Mesendoderm (in vitro differentiated cells): ENCODE measurements at regions not wholly inside any gene's neighbourhood (a gene's known extent, or its start where the extent isn't known, plus 50 kb on each side); places are given as distances from the start of the nearest gene placed in this dataset.
A peak's percentile ranks its signal among the peaks of the same experiment; 100 is the strongest.

Source experiments
- DNase-seq: peaks from one replicate; pipeline ENCODE4 v3.0.0; 2013
- H2AK5ac ChIP-seq: 2 replicates; pipeline ENCODE4 v1.6.1; 2013; ENCODE audit warnings: low read length, inconsistent platforms
- H2BK120ac ChIP-seq: 2 replicates; pipeline ENCODE4 v1.6.1; 2013; ENCODE audit warnings: low read depth, mild to moderate bottlenecking, low read length, moderate library complexity, mixed read lengths
- H2BK15ac ChIP-seq: replicated peaks from 2 replicates; pipeline ENCODE4 v1.6.1; 2013; ENCODE audit warnings: low read depth, mild to moderate bottlenecking, moderate library complexity
- H2BK5ac ChIP-seq: 2 replicates; pipeline ENCODE4 v1.6.1; 2013; ENCODE audit warnings: low read length, inconsistent platforms
- H3K18ac ChIP-seq: 2 replicates; pipeline ENCODE4 v1.6.1; 2013; ENCODE audit warnings: mild to moderate bottlenecking, low read length, mixed read lengths
- H3K23ac ChIP-seq: one replicate; pipeline ENCODE4 v1.6.1; 2013; ENCODE audit warnings: low read length
- H3K27ac ChIP-seq: 2 replicates; pipeline ENCODE4 v1.5.1; 2013; ENCODE audit warnings: low read depth, mild to moderate bottlenecking, inconsistent platforms, low read length, moderate library complexity
- H3K27me3 ChIP-seq: 2 replicates; pipeline ENCODE4 v1.6.1; 2013; ENCODE audit warnings: low read length, control low read depth, mild to moderate bottlenecking, inconsistent platforms; ENCODE audit not compliant: insufficient read depth, poor library complexity
- H3K36me3 ChIP-seq: 2 replicates; pipeline ENCODE4 v1.6.1; 2013; ENCODE audit warnings: low read length, inconsistent platforms; ENCODE audit not compliant: control insufficient read depth, insufficient read depth
- H3K4ac ChIP-seq: one replicate; pipeline ENCODE4 v1.6.1; 2013; ENCODE audit warnings: low read depth, mild to moderate bottlenecking, low read length, moderate library complexity
- H3K4me1 ChIP-seq: 2 replicates; pipeline ENCODE4 v1.6.1; 2013; ENCODE audit warnings: low read depth, low read length, inconsistent platforms; ENCODE audit not compliant: control insufficient read depth
- H3K4me2 ChIP-seq: 2 replicates; pipeline ENCODE4 v1.6.1; 2013; ENCODE audit warnings: low read length
- H3K4me3 ChIP-seq: 2 replicates; pipeline ENCODE4 v1.5.1; 2013; ENCODE audit warnings: mild to moderate bottlenecking, low read length
- H3K56ac ChIP-seq: one replicate; pipeline ENCODE4 v1.6.1; 2013; ENCODE audit warnings: low read length
- H3K79me1 ChIP-seq: 2 replicates; pipeline ENCODE4 v1.6.1; 2013; ENCODE audit warnings: low read length, inconsistent platforms
- H3K79me2 ChIP-seq: 2 replicates; pipeline ENCODE4 v1.6.1; 2013; ENCODE audit warnings: mild to moderate bottlenecking, low read length; ENCODE audit not compliant: control insufficient read depth, insufficient read depth
- H3K9ac ChIP-seq: 2 replicates; pipeline ENCODE4 v1.6.1; 2013; ENCODE audit warnings: low read length, inconsistent platforms
- H4K5ac ChIP-seq: one replicate; pipeline ENCODE4 v1.6.1; 2013; ENCODE audit warnings: low read length
- H4K8ac ChIP-seq: one replicate; pipeline ENCODE4 v1.6.1; 2013; ENCODE audit warnings: low read depth, mild to moderate bottlenecking, control low read depth, low read length, moderate library complexity
- WGBS: extraction: QIAGEN DNeasy Blood & Tissue Kit; methylation state at CpG from one replicate; pipeline ENCODE4 v1.1.7; 2013; ENCODE audit warnings: low lambda C conversion rate, missing lambda C conversion rate; ENCODE audit not compliant: insufficient coverage; ENCODE audit errors: extremely low coverage; 5-methylcytosine and 5-hydroxymethylcytosine counted together

- Histone ChIP-seq H2AK5ac (no peak overlapping the region), H3K27me3 (no peaks in the 10 kb centered on the region), H4K8ac (no peak overlapping the region), H3K36me3 (no peaks in the 10 kb centered on the region), H3K18ac (no peak overlapping the region), H3K79me1 (no peaks in the 10 kb centered on the region), H3K79me2 (no peaks in the 10 kb centered on the region), H3K4ac (no peak overlapping the region), H3K4me3 (no peak overlapping the region), H3K4me2 (no peak overlapping the region), H4K5ac (no peak overlapping the region), H3K9ac (no peak overlapping the region), H2BK5ac (no peak overlapping the region), H3K27ac (no peak overlapping the region), H3K23ac (no peak overlapping the region), H3K56ac (no peak overlapping the region), H3K4me1 (no peaks in the 10 kb centered on the region), H2BK120ac (no peak overlapping the region), H2BK15ac (no peak overlapping the region)
- DNase-seq, result no peak
- WGBS, result no CpG with 5 or more reads among the region's 25 CpGs
Measured at GRCh38 chr21:43355266-43355924, 71.5 kb downstream of the SIK1 start.

GRCh38 chr21:43354666-43355065 lies 72.3 kb downstream of the SIK1 start:
- H2BK5ac ChIP-seq, result no peak overlapping the region
- H3K79me2 ChIP-seq, result no peaks in the 10 kb centered on the region
- H4K5ac ChIP-seq, result no peak overlapping the region
- H3K4me1 ChIP-seq, result no peaks in the 10 kb centered on the region
- WGBS, result no CpG with 5 or more reads among the region's 4 CpGs
- H2BK120ac ChIP-seq, result no peak overlapping the region
- H3K9ac ChIP-seq, result no peak overlapping the region
- H3K27ac ChIP-seq, result no peak overlapping the region
- no peak overlapping the region for H3K4me2 ChIP-seq
- DNase-seq, result no peak
- no peaks in the 10 kb centered on the region for H3K79me1 ChIP-seq
- no peak overlapping the region for H2AK5ac ChIP-seq
- H3K36me3 ChIP-seq, result no peaks in the 10 kb centered on the region
- H3K23ac ChIP-seq, result no peak overlapping the region
- H3K18ac ChIP-seq, result no peak overlapping the region
- no peaks in the 10 kb centered on the region for H3K27me3 ChIP-seq
- H3K56ac ChIP-seq, result no peak overlapping the region
- no peak overlapping the region for H4K8ac ChIP-seq
- no peak overlapping the region for H3K4ac ChIP-seq
- H2BK15ac ChIP-seq, result no peak overlapping the region
- H3K4me3 ChIP-seq, result no peak overlapping the region

- Histone ChIP-seq H3K4me2 (no peak overlapping the region), H3K27ac (no peak overlapping the region), H3K79me2 (no peaks in the 10 kb centered on the region), H2BK120ac (no peak overlapping the region), H2AK5ac (no peak overlapping the region), H3K4me3 (no peak overlapping the region), H3K18ac (no peak overlapping the region), H3K36me3 (no peaks in the 10 kb centered on the region), H3K4me1 (no peaks in the 10 kb centered on the region), H3K9ac (no peak overlapping the region), H3K56ac (no peak overlapping the region), H4K5ac (no peak overlapping the region), H3K4ac (no peak overlapping the region), H2BK15ac (no peak overlapping the region), H3K23ac (no peak overlapping the region), H4K8ac (no peak overlapping the region), H3K79me1 (no peaks in the 10 kb centered on the region), H2BK5ac (no peak overlapping the region), H3K27me3 (no peaks in the 10 kb centered on the region)
- WGBS, result no CpG with 5 or more reads among the region's 14 CpGs
- no peak for DNase-seq
Measured at GRCh38 chr21:43354026-43354420, 72.9 kb downstream of the SIK1 start.

- no peak overlapping the region for H2AK5ac ChIP-seq
- H3K9ac ChIP-seq, result no peak overlapping the region
- H3K4me3 ChIP-seq, result no peak overlapping the region
- H3K4me1 ChIP-seq, result no peaks in the 10 kb centered on the region
- DNase-seq, result no peak
- H3K36me3 ChIP-seq, result no peaks in the 10 kb centered on the region
- no peak overlapping the region for H3K18ac ChIP-seq
- H3K56ac ChIP-seq, result no peak overlapping the region
- H3K23ac ChIP-seq, result no peak overlapping the region
- H3K27ac ChIP-seq, result no peak overlapping the region
- H3K4me2 ChIP-seq, result no peak overlapping the region
- H3K79me2 ChIP-seq, result no peaks in the 10 kb centered on the region
- no peak overlapping the region for H2BK5ac ChIP-seq
- no peaks in the 10 kb centered on the region for H3K79me1 ChIP-seq
- no peak overlapping the region for H4K8ac ChIP-seq
- no peak overlapping the region for H3K4ac ChIP-seq
- H4K5ac ChIP-seq, result no peak overlapping the region
- WGBS, result no CpG with 5 or more reads among the region's 28 CpGs
- no peak overlapping the region for H2BK15ac ChIP-seq
- no peaks in the 10 kb centered on the region for H3K27me3 ChIP-seq
- H2BK120ac ChIP-seq, result no peak overlapping the region
Measured at GRCh38 chr21:43353282-43354025, 73.5 kb downstream of the SIK1 start.

- H3K79me2 ChIP-seq, result no peaks in the 10 kb centered on the region
- H4K5ac ChIP-seq, result no peak overlapping the region
- no peaks in the 10 kb centered on the region for H3K27me3 ChIP-seq
- no peak overlapping the region for H2BK120ac ChIP-seq
- no peak overlapping the region for H3K4ac ChIP-seq
- no peaks in the 10 kb centered on the region for H3K79me1 ChIP-seq
- no peak overlapping the region for H2AK5ac ChIP-seq
- no peaks in the 10 kb centered on the region for H3K4me1 ChIP-seq
- no peak overlapping the region for H4K8ac ChIP-seq
- DNase-seq, result peak; percentile 68
- no peak overlapping the region for H2BK5ac ChIP-seq
- H3K36me3 ChIP-seq, result no peaks in the 10 kb centered on the region
- no peak overlapping the region for H3K18ac ChIP-seq
- H3K4me3 ChIP-seq, result no peak overlapping the region
- no peak overlapping the region for H3K4me2 ChIP-seq
- H3K23ac ChIP-seq, result no peak overlapping the region
- no peak overlapping the region for H3K56ac ChIP-seq
- no peak overlapping the region for H3K27ac ChIP-seq
- WGBS, result no CpG with 5 or more reads among the region's 16 CpGs
- no peak overlapping the region for H3K9ac ChIP-seq
- H2BK15ac ChIP-seq, result no peak overlapping the region
Measured at GRCh38 chr21:43352568-43353281, 74.2 kb downstream of the SIK1 start.
